GM12878 (cell line): ENCODE measurements at regions not wholly inside any gene's neighbourhood (a gene's known extent, or its start where the extent isn't known, plus 50 kb on each side); places are given as distances from the start of the nearest gene placed in this dataset.

Experiments
- ATAC-seq: fragments of 200-7000 bp; cut with Tn5 transposase; 3 replicates; pipeline ENCODE4 v1.9.1; 2020; ENCODE audit warnings: mild to moderate bottlenecking, moderate library complexity
- BruUV-seq: library from RNA; stranded (reverse); fragments of 400-500 nt; replicated peaks from 2 replicates; lab custom pipeline; 2021; lab: Mats Ljungman, UMichigan
- CTCF ChIA-PET: fragments of 300-600 bp; sonication (Branson Sonifier 250); formaldehyde crosslinking; extraction: SDS; loops from one replicate; lab custom pipeline; 2021; ENCODE audit warnings: inconsistent platforms; lab: Yijun Ruan, JAX
- POLR2A ChIA-PET: fragments of 350-600 bp; formaldehyde crosslinking; extraction: SDS; loops from one replicate; lab custom pipeline; 2021; ENCODE audit warnings: inconsistent platforms; lab: Charles Lee
- RAD21 ChIA-PET: fragments of 300-600 bp; sonication (Branson Sonifier 250); formaldehyde crosslinking; loops from one replicate; lab custom pipeline; 2023; ENCODE audit warnings: antibody characterized with exemption; ENCODE audit not compliant: unreplicated experiment; lab: Charles Lee
- SMC1A ChIA-PET: fragments of 300-600 bp; sonication (Branson Sonifier 250); formaldehyde crosslinking; loops from one replicate; lab custom pipeline; 2023; ENCODE audit not compliant: unreplicated experiment, uncharacterized antibody; lab: Charles Lee
- DNase-seq: peaks from one replicate; pipeline ENCODE4 v3.0.0-alpha.2; 2011; ENCODE audit warnings: low read depth, low spot score
- FAIRE-seq: peaks from 3 replicates; lab custom pipeline; 2011; peaks lifted over from hg19 to GRCh38; lab: Jason Lieb, UNC
- H2AFZ ChIP-seq: 2 replicates; pipeline ENCODE4 v1.6.0; 2011; ENCODE audit warnings: low read depth, low read length, control low read depth; ENCODE audit not compliant: control insufficient read depth
- H3K27ac ChIP-seq: 2 replicates; pipeline ENCODE4 v1.5.1; 2011; ENCODE audit warnings: control low read depth; ENCODE audit not compliant: control insufficient read depth, insufficient read depth
- H3K27me3 ChIP-seq, 2 experiments: replicated peaks in 1 of 2; 2 replicates each; pipeline versions ENCODE4 v1.6.0 to v1.6.1; 2011; ENCODE audit warnings: low read length in 1 of 2; ENCODE audit not compliant: control insufficient read depth in 2 of 2, insufficient read depth in 2 of 2
- H3K36me3 ChIP-seq, 2 experiments: 2 replicates each; pipeline ENCODE4 v1.5.1; 2011; ENCODE audit warnings: low read length in 1 of 2; ENCODE audit not compliant: control insufficient read depth in 2 of 2, insufficient read depth in 2 of 2
- H3K4me1 ChIP-seq: 2 replicates; pipeline ENCODE4 v1.6.1; 2011; ENCODE audit warnings: mild to moderate bottlenecking, low read length, moderate library complexity, mixed read lengths; ENCODE audit not compliant: control insufficient read depth, insufficient read depth
- H3K4me2 ChIP-seq: 2 replicates; pipeline ENCODE4 v1.6.0; 2011; ENCODE audit warnings: control low read depth; ENCODE audit not compliant: control insufficient read depth, insufficient read depth
- H3K4me3 ChIP-seq: fragments of 200-600 bp; sonication (generic); 2 replicates; pipeline ENCODE4 v1.5.1; 2016
- H3K79me2 ChIP-seq: 2 replicates; pipeline ENCODE4 v1.6.0; 2011; ENCODE audit warnings: low read length; ENCODE audit not compliant: control insufficient read depth, insufficient read depth
- H3K9ac ChIP-seq: 2 replicates; pipeline ENCODE4 v1.8.0; 2011; ENCODE audit warnings: low read length, control low read depth, mixed read lengths; ENCODE audit not compliant: control insufficient read depth, insufficient read depth
- H3K9me3 ChIP-seq: replicated peaks from 3 replicates; pipeline ENCODE4 v1.5.1; 2011; ENCODE audit warnings: mild to moderate bottlenecking, low read length; ENCODE audit not compliant: control insufficient read depth, insufficient read depth
- H4K20me1 ChIP-seq: 2 replicates; pipeline ENCODE4 v1.6.0; 2011; ENCODE audit not compliant: control insufficient read depth, insufficient read depth
- CHD1 ChIP-seq: IDR thresholded peaks from 2 replicates; pipeline ENCODE4 v1.6.1; 2012; ENCODE audit warnings: low read depth, low read length, improper control_type of control experiment
- CREM ChIP-seq: IDR thresholded peaks from 2 replicates; pipeline ENCODE4 v1.6.1; 2014; ENCODE audit warnings: antibody characterized with exemption, low read depth
- E2F8 ChIP-seq: fragments of 450-650 bp; IDR thresholded peaks from 2 replicates; pipeline ENCODE4 v1.6.1; 2018; ENCODE audit warnings: mild to moderate bottlenecking, low read depth, moderate library complexity; ENCODE audit not compliant: partially characterized antibody
- whole genome bisulfite sequencing: methylation state at CpG from one replicate; pipeline ENCODE4 v1.1.6; 2016; ENCODE audit warnings: low lambda C conversion rate; ENCODE audit not compliant: insufficient replicate concordance, insufficient coverage; ENCODE audit errors: missing lambda C conversion rate; 5-methylcytosine and 5-hydroxymethylcytosine counted together
- in situ Hi-C: fragments of 300-500 bp; cut with MboI; formaldehyde crosslinking; loops from 9 replicates; pipeline ENCODE4 v1.14.3; 2018; ENCODE audit warnings: mixed read lengths
- intact Hi-C: fragments of 100-400 bp; cut with micrococcal nuclease; formaldehyde crosslinking; loops from one replicate; pipeline ENCODE4 v1.14.2; 2022; ENCODE audit not compliant: unreplicated experiment

- TF ChIP-seq CHD1: no peak
Observed at GRCh38 chr10:132476146-132477065, 61.2 kb upstream of the INPP5A start (continued).

GRCh38 chr10:132477066-132477397 lies 60.6 kb upstream of the INPP5A start:
- POLR2A ChIA-PET: no interaction called here
- H3K4me3 ChIP-seq: no peak overlapping the region
- RAD21 ChIA-PET: no interaction called here
- SMC1A ChIA-PET: no interaction called here
- no peak overlapping the region for H3K27ac ChIP-seq
- no peak overlapping the region for H3K9ac ChIP-seq
- ATAC-seq: no peak
- no peaks in the 10 kb centered on the region for H4K20me1 ChIP-seq
- H2AFZ ChIP-seq: no peak overlapping the region
- H3K79me2 ChIP-seq: no peaks in the 10 kb centered on the region
- 55% methylated on average over 8 of the region's 8 CpGs for WGBS
- no peak for FAIRE-seq
- CTCF ChIA-PET: no interaction called here
- no peaks in the 10 kb centered on the region; a peak in 1 of 4 replicates for H3K27me3 ChIP-seq
- in situ Hi-C loops: no loop called here
- intact Hi-C loops: no loop called here
- H3K4me1 ChIP-seq: no peaks in the 10 kb centered on the region
- BruUV-seq: no TSS peak
- H3K9me3 ChIP-seq: no peaks in the 10 kb centered on the region; the same call in 2 of the 3 replicates
- TF ChIP-seq E2F8: no peak
- TF ChIP-seq CREM: no peak
- DNase-seq: no peak
- no peak overlapping the region for H3K4me2 ChIP-seq
- H3K36me3 ChIP-seq: no peaks in the 10 kb centered on the region
